H1 (cell line): ENCODE measurements at regions not wholly inside any gene's neighbourhood (a gene's known extent, or its start where the extent isn't known, plus 50 kb on each side); places are given as distances from the start of the nearest gene placed in this dataset.

Experiments used
- CTCF ChIP-seq, 3 experiments: IDR thresholded peaks; 1 replicate in 2 of 3; 2 replicates in 1 of 3; pipeline versions ENCODE4 v1.5.1 to v1.6.1; 2011; ENCODE audit warnings: low read length in 3 of 3, mild to moderate bottlenecking in 3 of 3, inconsistent platforms in 2 of 3, low read depth in 1 of 3, moderate library complexity in 1 of 3; ENCODE audit not compliant: insufficient read depth in 1 of 3; ENCODE audit errors: control extremely low read depth in 1 of 3
- PHF8 ChIP-seq: fragments of 200-600 bp; sonication (generic); conservative IDR thresholded peaks from 2 replicates; pipeline ENCODE4 v1.7.1; 2012; ENCODE audit warnings: low read depth, mild to moderate bottlenecking, inconsistent platforms, low read length, moderate library complexity
- TAF1 ChIP-seq: IDR thresholded peaks from 2 replicates; pipeline ENCODE4 v1.6.1; 2011; ENCODE audit warnings: mild to moderate bottlenecking, low read depth, low read length
- YY1 ChIP-seq: IDR thresholded peaks from 2 replicates; pipeline ENCODE4 v1.6.1; 2011; ENCODE audit warnings: low read depth, mild to moderate bottlenecking, low read length

GRCh38 chr11:33552756-33553155 is 147.9 kb downstream of the C11orf91 start:
- no peak for TF ChIP-seq YY1
- TF ChIP-seq PHF8: no peak
- TF ChIP-seq TAF1: no peak
- no peak for TF ChIP-seq CTCF (IDR thresholded peaks at IDR 0.05; ENCODE audit: control extremely low read depth in 1 of 3, insufficient read depth in 1 of 3, low read depth in 1 of 3, low read length in 3 of 3)
